ENCODE measurements at regions not wholly inside any gene's neighbourhood (a gene's known extent, or its start where the extent isn't known, plus 50 kb on each side); places are given as distances from the start of the nearest gene placed in this dataset.

DNA sequence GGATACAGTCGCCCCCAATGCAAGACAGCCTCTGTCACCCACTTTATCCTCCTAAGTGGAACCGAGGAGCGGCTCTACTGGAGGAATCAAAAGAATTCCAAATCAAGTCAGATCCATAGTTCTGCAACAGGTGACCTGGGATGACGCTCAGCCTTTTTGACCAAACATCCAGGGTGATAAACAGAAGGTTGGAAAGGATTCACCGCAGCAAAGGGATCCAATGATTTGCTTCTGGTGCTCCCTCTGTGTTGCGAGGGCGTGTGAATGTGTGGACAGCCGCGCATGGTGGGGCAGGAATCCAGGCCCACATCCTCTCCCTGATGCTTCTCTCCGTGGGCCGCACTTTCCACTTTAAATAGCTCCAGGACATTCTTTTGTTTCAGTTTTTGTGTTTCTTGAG is 116.8 kb upstream of the CDH4 start:
- TF ChIP-seq, protein P1, sequence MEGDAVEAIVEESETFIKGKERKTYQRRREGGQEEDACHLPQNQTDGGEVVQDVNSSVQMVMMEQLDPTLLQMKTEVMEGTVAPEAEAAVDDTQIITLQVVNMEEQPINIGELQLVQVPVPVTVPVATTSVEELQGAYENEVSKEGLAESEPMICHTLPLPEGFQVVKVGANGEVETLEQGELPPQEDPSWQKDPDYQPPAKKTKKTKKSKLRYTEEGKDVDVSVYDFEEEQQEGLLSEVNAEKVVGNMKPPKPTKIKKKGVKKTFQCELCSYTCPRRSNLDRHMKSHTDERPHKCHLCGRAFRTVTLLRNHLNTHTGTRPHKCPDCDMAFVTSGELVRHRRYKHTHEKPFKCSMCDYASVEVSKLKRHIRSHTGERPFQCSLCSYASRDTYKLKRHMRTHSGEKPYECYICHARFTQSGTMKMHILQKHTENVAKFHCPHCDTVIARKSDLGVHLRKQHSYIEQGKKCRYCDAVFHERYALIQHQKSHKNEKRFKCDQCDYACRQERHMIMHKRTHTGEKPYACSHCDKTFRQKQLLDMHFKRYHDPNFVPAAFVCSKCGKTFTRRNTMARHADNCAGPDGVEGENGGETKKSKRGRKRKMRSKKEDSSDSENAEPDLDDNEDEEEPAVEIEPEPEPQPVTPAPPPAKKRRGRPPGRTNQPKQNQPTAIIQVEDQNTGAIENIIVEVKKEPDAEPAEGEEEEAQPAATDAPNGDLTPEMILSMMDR (IDR thresholded peaks at IDR 0.05; ENCODE audit: insufficient read depth, low read length, poor library complexity, severe bottlenecking), result no peak
- TF ChIP-seq EZH2phosphoT487 (conservative IDR thresholded peaks at IDR 0.05; ENCODE audit: low read length), result no peak
